GM21360 (cell line): ENCODE measurements at regions not wholly inside any gene's neighbourhood (a gene's known extent, or its start where the extent isn't known, plus 50 kb on each side); places are given as distances from the start of the nearest gene placed in this dataset.
"Not testable (repeated sequence)": the region's sequence is repeated elsewhere in the genome, so short reads cannot be mapped to it uniquely, and the experiment has no call there.

Source experiments
- ATAC-seq: cut with Tn5 transposase; IDR thresholded peaks from one replicate; pipeline ENCODE4 v1.9.1; 2021; ENCODE audit warnings: mild to moderate bottlenecking, moderate library complexity; ENCODE audit not compliant: unreplicated experiment

DNA sequence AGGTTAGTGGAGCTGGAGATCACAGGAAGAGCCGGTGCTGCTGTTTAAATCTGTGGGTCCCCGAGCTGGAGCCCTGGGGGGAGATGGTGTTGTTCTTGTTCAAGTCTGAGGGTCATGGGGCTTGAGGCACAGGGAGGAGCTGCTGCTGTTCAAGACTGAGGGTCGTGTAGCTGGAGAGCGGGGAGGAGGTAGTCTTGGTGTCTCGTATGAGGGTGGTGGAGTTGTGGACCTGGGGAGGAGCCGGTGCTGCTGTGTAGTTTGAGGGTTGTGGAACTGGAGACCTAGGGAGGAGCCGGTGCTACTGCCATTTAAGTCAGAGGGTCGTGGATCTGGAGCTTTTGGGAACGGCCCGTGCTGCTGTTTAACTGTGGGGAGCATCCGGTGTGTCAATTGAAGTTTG is 112.2 kb upstream of the SULF2 start:
- ATAC-seq, result no peak

DNA sequence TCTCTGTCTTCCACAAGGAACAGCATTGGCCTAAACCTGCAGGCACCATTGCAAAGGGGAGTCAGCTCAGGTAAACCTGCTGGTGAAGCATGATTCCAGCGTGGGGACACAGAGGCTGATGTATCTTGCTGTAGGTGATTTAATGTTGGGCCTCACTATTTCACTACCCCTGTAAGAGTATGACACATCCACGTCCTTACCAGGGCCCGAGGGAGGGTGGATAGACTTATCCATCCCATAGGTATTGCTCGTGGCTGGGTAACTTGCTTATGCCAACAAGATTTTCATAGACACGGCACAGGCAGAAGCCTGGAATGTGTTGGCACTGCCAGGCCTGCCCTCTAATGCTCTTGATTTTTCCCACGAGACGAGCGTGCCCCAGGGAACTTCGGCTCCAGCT is 107.4 kb upstream of the SULF2 start:
- not testable (repeated sequence) for ATAC-seq

DNA sequence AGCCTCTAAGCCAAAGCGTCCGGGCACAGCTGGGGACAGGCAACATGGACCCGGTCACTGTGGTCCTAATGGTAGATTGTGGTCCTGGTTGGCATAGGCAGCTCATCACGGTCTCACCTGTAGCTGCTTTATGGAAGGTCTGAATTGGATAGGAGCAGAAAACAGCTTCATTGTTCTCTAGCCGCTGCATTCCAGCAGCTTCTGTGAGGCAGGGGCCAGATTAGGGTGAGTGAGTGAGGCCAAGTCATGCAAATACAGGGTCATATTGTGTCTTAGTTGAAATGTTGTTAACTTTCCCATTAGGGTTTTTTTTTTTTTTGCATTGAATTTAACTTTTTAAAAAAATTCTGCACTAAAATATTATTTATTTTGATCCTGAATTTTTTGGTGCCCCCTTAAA is 105.4 kb upstream of the SULF2 start:
- ATAC-seq, result not testable (repeated sequence)

DNA sequence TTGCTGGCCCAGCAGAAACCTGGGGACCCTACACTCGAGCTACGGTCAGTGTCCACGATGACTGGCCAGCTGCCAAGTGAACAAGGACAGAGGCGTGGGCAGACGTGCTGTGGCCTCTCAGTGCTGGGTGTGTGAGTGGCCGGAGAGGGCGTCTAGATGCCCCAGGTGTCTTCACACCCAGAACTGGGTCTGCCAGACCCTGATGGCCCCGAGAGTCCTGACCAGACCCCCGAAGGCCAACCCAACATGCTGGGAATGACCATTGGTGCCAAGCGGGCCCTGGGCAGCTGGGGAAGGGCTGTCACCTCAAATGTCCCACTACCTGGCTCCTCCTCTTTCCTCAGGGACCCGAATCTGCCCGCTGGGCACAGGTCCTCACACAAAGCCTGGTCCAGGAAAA is 104.5 kb upstream of the SULF2 start:
- not testable (repeated sequence) for ATAC-seq

DNA sequence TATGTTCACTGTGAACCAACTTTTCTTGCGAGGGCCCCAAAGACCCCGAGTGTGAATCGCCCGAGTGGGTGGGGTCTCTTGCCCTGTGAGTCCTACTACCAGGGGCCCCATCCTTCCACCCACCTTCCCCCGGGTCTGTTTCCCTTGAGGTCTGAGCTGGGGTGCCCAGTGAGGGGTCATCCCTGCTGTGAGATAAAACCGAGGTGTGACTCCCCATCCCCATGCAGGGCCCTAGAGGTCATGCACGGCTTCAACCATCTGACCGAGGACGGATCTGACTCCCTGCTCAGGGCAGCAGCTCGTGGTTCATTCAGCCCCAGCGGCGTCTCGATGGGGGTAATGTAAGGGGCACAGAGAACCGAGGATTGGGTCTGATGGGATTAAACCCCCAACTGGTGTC is 103.1 kb upstream of the SULF2 start:
- no peak for ATAC-seq

DNA sequence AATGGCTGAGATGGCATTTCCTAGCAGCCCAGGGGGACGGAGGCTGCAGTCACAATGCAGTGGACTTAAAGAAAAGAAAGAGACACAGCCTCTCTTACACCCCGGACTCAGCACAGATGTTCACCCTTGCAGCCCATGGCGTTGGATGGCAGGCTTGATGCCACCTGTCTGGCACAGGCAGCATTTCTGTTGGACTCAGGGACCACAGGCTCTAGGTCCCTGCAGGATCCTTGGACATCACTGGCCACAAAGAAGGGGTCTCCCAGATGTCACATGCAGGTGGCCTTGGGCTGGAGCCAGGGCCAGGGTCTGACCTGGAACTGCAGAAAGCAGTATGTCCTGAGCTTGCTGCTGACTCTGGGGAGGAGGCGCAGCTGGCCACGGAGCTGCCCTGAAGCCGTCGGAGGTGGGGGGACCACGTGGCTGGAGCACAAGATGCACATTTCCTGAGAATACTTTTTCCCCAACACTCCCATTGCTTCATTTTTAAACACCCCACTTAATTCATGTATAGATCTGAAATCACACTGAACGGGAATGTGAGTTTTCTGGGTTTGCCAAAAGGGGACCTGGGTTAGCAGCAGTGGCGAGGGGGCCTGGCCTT is 102.3 kb upstream of the SULF2 start:
- ATAC-seq, result no peak

DNA sequence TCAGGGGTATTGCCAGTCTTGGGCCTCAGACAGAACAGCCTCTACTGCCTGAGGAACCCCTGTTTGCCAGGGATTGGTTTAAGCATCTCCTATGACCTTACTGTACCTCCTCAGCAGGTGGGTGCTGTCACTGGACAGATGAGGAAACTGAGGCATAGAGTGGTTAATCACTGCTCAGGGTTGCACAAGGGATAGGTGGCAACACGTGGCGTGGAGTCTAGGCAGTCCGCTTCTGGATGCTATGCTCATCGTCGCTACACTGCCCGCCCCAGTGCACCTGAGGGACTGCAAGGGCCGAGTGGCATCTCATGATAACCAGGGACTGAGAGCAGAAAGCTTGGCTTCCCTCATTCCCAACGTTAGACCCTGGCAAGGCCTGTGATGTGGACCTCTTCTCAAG is 101.8 kb upstream of the SULF2 start:
- ATAC-seq, result no peak

DNA sequence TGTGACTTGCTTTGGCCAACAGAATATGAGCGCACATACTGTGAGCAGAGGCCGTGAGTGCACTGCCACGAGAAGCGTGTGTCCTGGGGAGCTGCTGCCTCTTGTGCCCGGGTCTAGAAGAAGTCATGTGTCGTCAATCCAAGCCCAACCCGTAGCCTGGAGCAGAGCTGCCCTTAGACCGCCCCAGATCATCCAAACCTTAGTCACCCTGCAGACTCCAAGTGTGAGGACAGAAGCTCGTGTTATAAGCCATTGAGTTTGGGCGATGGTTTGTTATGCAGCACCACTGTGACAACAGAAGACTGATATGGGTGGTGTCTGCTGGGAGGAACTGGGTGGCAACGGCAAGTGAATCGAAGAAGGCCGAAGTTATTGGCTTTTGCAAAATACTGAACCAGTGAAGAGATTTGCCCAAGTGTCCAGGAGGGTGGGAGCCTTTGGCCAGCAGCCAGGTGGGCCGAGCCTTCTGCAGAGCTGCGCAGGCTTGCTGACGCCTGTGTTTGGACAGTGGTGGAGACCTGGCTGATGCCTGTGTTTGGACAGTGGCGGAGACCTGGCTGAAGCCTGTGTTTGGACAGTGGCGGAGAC is 101.3 kb upstream of the SULF2 start:
- no peak for ATAC-seq

DNA sequence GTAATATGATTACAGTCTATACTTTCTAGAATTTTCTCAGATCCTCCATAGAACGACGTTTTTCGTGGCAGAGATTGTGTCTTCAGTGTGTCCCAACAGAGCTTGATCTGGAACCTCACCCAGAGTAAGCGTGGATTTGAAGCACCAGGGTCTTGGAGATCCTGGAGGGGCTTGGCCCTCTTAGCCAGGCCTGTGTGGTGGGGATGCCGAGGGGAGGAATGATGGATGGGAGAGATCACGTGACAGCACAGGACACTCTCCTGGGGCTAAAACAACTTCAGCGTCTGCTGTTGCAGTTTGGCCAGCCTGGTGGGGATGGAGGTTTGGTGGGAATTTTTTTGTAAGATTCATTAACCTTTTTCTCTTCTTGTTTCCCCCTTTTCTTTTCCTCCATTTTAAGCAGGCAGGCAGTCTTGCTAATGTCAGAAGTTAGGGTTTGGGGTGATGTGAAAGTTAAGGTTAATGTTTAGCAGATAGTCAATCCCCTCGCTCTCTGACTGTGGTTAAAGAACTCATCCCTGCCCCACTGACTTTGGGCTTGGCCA is 100.7 kb upstream of the SULF2 start:
- ATAC-seq, result no peak

DNA sequence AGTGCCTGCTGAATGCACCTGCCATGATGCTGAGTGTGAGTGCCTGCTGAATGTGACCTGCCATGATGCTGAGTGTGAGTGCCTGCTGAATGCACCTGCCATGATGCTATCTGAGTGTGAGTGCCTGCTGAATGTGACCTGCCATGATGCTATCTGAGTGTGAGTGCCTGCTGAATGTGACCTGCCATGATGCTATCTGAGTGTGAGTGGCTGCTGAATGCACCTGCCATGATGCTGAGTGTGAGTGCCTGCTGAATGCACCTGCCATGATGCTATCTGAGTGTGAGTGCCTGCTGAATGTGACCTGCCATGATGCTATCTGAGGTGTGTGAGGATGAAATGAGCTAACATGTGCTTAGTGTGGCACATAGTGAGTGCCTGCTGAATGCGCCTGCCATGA is 98.7 kb upstream of the SULF2 start:
- ATAC-seq, result not testable (repeated sequence)

DNA sequence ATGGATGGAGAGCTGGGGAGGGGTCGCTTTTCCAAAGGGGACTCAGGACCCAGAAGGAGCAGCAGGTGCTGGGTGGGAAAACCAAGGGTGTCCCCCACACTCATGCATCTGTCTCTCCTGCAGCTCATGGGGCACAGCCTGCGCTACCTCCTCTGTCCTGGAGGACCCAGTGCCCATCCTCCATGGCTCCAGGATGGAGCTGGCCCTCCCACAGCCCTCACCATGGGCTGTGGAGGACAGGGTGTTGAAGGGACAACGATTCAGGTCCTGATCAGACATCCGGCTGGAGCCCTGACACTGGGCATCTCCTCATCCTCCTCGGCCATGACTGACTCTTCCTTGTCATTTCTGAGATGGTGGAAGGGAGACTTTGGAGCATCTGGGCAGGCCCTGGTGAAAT is 97.9 kb upstream of the SULF2 start:
- no peak for ATAC-seq

DNA sequence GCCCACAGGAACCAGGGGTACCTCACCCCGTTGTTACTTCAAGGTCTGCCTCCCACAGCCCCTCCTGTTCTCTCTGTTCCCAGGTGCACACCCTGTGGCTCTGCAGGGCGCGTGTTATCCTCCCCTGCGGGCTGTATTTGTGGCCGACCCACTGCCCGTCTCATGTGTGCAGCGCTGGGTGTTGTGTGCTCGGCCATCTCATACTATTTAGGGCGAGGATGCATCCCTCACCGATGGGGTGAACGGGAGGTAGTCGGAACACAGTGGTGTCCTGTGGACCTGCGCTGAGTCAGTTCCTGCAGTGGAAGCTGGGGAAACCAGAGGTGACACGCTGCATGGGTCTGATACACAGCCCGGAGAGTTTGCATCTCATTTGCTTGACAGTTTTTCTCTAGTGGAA is 94.5 kb upstream of the SULF2 start:
- no peak for ATAC-seq

DNA sequence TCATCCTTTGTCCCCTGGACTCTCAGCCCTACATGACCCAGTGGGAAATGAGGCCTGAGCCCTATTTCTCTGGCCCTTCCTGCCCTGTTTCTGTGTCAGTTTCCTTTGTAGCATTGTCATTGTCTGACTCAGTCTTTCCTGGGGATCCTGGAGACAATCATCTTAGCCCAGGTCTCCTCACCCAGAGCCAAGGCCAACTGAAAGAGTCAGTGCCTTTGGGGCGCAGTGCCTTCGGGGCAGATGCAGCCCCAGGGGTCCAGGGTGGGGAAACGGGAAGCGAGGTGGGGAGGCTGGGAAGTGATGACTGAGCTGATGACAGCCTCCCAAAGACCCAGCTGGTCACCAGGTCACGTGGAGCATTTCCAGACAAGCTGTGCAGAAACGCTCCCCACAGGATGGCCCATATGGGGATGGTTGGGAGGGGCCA is 93.3 kb upstream of the SULF2 start:
- no peak for ATAC-seq

DNA sequence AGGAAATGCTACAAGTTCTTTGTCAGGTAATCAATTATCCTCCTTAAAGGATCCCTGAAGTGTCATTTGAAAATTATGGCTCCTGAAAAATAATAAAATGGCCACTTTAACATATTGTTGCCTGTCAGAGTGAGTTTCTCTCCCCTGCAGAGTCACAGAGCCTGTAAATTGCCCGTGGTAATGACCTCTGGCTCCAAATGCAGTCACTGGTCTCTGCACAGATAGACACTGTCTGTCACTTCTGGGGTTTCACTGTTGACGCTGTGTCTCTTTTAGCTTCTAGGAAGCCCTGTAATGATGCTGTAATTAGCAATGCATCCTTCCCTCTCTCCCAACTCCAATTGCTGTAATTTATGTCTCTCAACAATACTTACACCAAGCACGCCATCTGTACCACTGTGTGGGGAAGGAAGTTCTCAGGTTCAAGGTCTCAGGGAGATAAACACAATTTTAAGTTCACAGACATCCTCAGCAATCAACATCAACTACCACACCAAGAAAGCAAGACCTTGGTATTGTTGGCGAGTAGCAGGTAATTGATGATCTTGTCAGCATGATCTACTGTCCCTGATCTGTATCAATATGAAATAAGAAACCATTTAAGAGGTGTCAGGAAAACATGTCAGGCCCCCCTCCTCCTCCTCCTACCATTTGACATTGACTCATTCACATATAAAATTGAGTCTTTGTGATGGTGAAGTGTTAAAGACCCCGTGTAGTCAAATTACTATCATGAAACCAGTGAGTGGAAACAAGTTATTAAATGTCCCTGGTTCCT is 91.2 kb upstream of the SULF2 start:
- no peak for ATAC-seq

DNA sequence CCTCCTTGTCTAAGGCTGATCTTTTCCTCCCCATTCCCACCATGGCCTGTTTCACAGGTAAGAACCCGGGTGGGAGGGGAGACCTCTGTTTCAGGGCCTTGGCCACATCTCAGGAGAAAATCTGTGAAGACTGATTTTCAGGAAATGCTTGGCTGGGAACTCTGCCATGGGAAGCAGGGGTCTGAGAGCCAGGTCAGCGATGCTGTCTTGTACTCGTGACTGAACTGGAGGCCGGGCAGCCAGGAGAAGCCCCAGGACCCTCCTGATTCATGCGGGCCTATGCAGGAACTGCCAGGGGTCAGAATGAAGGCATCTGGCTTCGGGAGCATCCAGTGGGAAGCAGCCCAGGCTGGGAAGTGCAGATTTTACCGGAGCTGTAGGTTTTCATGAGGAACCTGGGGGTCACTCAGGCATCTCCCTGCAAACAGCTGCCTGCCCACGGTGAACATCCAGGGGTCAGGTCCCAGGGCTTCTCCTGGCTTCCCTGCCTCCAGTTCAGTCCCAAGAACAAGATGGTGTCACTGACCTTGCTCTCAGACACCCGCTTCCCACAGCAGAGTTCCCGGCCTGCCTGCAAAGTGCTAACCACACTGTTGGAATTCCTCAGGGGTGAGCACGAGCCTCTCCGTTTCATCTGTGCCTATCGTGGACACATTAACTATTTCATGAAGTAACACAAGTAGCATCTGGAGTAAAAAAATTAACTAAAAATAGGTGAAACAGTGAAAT is 90.2 kb upstream of the SULF2 start:
- no peak for ATAC-seq

DNA sequence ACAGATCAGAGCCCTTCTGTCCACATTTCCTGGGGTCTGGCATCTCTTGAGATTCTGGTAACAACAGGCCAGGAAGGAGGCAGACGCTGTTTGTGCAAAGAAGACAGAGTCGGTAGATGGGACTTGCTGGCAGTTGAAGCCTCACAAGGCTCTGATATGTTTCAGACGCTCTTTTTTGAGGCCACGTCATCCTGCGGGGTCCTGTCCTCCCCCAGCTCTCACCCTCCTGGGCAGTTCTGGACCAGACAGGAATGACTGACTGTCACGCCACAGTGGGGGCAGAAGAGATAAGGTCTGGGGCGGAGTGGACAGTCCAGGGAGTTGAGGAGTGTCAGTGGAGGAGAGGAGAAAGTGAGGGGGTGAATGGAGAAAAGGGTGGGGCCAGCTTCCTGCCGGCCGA is 87.1 kb upstream of the SULF2 start:
- no peak for ATAC-seq

DNA sequence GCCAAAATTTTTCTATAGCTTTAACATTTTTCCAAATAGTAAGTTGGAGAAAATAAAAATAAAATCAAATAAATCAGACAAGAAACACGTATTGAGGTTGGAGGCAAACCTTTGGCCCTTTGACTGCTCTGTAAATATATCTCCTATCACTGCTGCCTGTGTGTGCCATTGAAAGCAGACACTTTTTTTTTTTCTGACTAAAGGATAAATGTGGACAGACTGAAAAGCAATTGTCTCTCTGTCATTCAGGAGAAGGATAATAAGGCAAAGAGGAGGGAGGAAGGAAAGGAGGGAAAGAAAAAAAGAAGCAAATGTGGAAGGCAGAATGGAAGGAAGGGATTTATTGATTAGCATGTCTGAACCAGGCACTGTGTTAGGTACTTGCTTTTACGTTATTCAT is 85.2 kb upstream of the SULF2 start:
- ATAC-seq, result no peak

DNA sequence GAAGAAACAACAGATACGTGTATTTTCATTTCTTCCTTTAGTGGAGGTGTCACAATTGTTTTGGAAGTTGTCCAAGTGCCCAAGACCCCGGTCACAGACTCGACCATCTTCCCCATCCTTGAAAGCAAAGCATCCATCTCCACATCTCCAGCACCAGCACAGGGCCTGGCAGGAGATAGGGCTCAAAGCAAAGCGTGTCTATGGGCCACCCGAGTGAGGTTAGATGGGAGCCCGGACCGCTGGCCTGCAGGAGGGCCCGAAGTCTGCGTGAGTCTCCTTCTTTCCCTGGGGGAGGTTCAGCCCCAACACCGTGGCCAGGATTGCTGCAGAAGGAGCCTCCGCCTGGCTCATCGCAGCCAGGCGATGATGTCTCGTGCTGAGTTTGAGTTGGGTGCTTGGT is 83.5 kb upstream of the SULF2 start:
- no peak for ATAC-seq

DNA sequence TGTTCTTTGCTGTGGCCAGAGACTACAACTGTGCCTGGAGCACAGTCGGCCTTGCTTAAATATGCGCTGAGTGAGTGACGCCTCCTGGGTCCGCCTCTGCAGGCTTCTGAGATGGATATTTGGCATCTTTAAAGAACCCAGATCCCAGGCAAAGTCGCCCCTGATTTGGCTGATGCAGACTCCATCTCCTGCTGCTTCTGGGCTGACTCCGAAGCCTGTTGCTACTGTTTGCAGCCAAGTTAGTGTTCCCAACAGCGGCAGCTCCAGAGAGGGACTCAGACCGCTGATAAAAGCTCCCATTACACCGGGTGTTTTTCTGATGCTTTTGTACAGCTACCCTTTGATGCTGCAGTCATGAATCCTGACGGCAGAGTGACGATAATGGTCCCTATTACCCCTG is 83.0 kb upstream of the SULF2 start:
- ATAC-seq, result no peak

DNA sequence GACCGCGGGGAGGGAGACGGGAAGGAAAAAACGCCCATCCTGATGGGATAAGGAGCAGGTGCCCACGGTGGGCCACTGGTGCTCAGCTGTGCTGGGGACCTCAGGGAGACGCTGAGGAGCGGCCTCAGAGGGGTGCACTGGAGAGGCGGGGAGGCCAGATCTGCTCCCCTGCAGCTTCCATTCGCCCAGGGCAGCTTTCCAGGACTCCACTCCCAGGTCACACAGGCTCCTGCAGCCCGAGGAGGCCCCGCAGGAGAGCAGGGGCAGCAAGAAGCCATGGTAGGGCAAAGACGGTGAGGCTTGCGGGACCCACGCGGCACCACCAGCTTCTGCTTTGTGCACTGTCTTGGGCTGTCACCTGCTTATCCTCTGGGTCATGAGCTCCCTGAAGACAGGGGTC is 82.5 kb upstream of the SULF2 start:
- ATAC-seq, result no peak

DNA sequence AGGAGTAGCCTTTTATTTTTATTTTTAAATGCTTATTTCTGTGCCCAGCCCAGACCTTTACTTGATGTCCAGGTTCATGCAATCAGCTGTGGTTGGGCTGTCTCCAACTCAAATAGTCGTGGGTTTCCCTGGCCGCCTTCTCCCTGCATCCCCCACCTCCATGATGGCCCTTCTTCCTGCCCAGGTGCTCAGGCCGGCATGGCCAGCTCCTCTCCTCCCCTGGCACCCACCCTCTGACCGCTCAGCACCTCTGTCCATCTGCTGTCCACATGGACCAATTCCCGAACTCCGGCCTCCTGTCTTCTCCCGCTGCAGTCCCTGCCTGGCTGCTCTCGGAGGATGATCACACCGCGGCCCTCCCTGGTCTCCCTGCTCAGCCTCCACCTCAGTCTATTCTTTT is 81.2 kb upstream of the SULF2 start:
- no peak for ATAC-seq

DNA sequence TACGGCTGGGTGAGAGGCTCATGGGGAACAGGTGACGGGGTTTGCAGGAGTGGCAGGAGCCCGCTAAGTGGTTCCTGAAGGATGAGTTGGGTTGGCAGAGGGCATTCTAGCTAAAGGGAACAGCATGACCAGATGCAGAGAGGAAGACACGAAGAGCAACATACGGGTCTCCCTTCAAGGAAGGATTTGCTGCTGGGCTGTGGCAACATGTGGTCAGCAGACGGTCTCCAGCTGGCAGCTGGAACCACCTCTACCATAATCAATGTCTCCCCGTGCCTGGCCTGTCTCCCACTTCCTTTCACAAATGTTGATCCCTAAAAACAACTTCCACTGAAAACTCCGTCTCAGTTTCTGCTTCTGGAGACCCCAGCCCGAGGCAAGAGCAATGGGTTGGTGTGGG is 80.6 kb upstream of the SULF2 start:
- no peak for ATAC-seq
